SK-N-SH (cell line): ENCODE measurements at regions not wholly inside any gene's neighbourhood (a gene's known extent, or its start where the extent isn't known, plus 50 kb on each side); places are given as distances from the start of the nearest gene placed in this dataset.
"Not testable (repeated sequence)": the region's sequence is repeated elsewhere in the genome, so short reads cannot be mapped to it uniquely, and the experiment has no call there.

Source experiments
- CTCF ChIA-PET: fragments of 300-600, 350-600 bp; formaldehyde crosslinking; extraction: SDS; loops from one replicate; lab custom pipeline; 2021; lab: Yijun Ruan, JAX
- POLR2A ChIA-PET: fragments of 350-600 bp; sonication (Branson Sonifier 250); formaldehyde crosslinking; extraction: SDS; loops from one replicate; lab custom pipeline; 2020; ENCODE audit warnings: antibody characterized with exemption, inconsistent platforms; lab: Yijun Ruan, JAX
- DNase-seq: peaks from one replicate; pipeline ENCODE4 v3.0.0; 2012
- H2AFZ ChIP-seq: fragments of 200-600 bp; sonication (generic); 2 replicates; pipeline ENCODE4 v1.8.1; 2016; ENCODE audit warnings: antibody characterized with exemption, mild to moderate bottlenecking, low read depth
- H3F3A ChIP-seq: fragments of 200-600 bp; sonication (generic); replicated peaks from 2 replicates; pipeline ENCODE3; 2016; ENCODE audit warnings: antibody characterized with exemption, mild to moderate bottlenecking; ENCODE audit not compliant: insufficient read depth
- H3K27ac ChIP-seq, 2 experiments: fragments of 200-500 bp in 1 of 2; fragments of 200-600 bp in 1 of 2; sonication (Bioruptor generic) in 1 of 2; sonication (generic), shearing (Covaris generic) in 1 of 2; 2 replicates each; pipeline versions ENCODE4 v1.5.1 to v1.6.1; 2014 to 2016; ENCODE audit warnings: low read depth in 2 of 2, inconsistent platforms in 1 of 2, low read length in 1 of 2, mild to moderate bottlenecking in 1 of 2, mixed read lengths in 1 of 2
- H3K27me3 ChIP-seq: fragments of 200-600 bp; sonication (generic), shearing (Covaris generic); 2 replicates; pipeline ENCODE4 v1.6.1; 2016; ENCODE audit warnings: mixed run types; ENCODE audit not compliant: insufficient read depth
- H3K36me3 ChIP-seq, 2 experiments: fragments of 200-500 bp in 1 of 2; fragments of 200-600 bp in 1 of 2; sonication (Bioruptor generic) in 1 of 2; sonication (generic) in 1 of 2; replicated peaks in 1 of 2; 2 replicates each; pipeline versions ENCODE3 to v1.5.1; 2014 to 2016; ENCODE audit warnings: low read length in 1 of 2, mild to moderate bottlenecking in 1 of 2; ENCODE audit not compliant: insufficient read depth in 2 of 2, control insufficient read depth in 1 of 2
- H3K4me1 ChIP-seq, 2 experiments: fragments of 200-500 bp in 1 of 2; fragments of 200-600 bp in 1 of 2; sonication (Bioruptor generic) in 1 of 2; sonication (generic), shearing (Covaris generic) in 1 of 2; 2 replicates each; pipeline versions ENCODE4 v1.5.1 to v1.6.1; 2014 to 2016; ENCODE audit warnings: low read depth in 1 of 2, low read length in 1 of 2, mixed run types in 1 of 2; ENCODE audit not compliant: insufficient read depth in 2 of 2, control insufficient read depth in 1 of 2
- H3K4me2 ChIP-seq: fragments of 200-600 bp; sonication (generic), shearing (Covaris generic); 2 replicates; pipeline ENCODE4 v1.6.1; 2017; ENCODE audit warnings: mixed run types
- H3K4me3 ChIP-seq, 2 experiments: fragments of 200-500 bp in 1 of 2; fragments of 200-600 bp in 1 of 2; sonication (Bioruptor generic) in 1 of 2; sonication (generic), shearing (Covaris generic) in 1 of 2; 2 replicates each; pipeline versions ENCODE4 v1.5.1 to v1.8.1; 2014 to 2016; ENCODE audit warnings: low read depth in 2 of 2, inconsistent platforms in 1 of 2, low read length in 1 of 2, mild to moderate bottlenecking in 1 of 2, mixed read lengths in 1 of 2, moderate library complexity in 1 of 2
- H3K79me2 ChIP-seq: fragments of 200-600 bp; sonication (generic); 2 replicates; pipeline ENCODE4 v1.8.1; 2017; ENCODE audit warnings: mild to moderate bottlenecking; ENCODE audit not compliant: insufficient read depth
- H3K9ac ChIP-seq: fragments of 200-600 bp; sonication (generic); 2 replicates; pipeline ENCODE4 v1.6.1; 2017; ENCODE audit warnings: mixed run types
- H3K9me2 ChIP-seq: fragments of 200-600 bp; sonication (generic); 2 replicates; pipeline ENCODE4 v1.6.1; 2017; ENCODE audit warnings: mixed run types
- H3K9me3 ChIP-seq: fragments of 200-600 bp; sonication (generic); 2 replicates; pipeline ENCODE4 v1.6.1; 2017; ENCODE audit warnings: mixed run types, mild to moderate bottlenecking, moderate library complexity
- H4K20me1 ChIP-seq: fragments of 200-600 bp; sonication (generic); 2 replicates; pipeline ENCODE4 v1.6.1; 2017; ENCODE audit warnings: mild to moderate bottlenecking, mixed run types; ENCODE audit not compliant: insufficient read depth
- FOSL2 ChIP-seq: IDR thresholded peaks from 2 replicates; pipeline ENCODE4 v1.4.0; 2012; ENCODE audit warnings: low read depth, mild to moderate bottlenecking, moderate library complexity, borderline replicate concordance
- FOXJ3 ChIP-seq: sonication (generic); formaldehyde crosslinking; IDR thresholded peaks from 2 replicates; pipeline ENCODE4 v1.5.1; 2020; ENCODE audit warnings: mild to moderate bottlenecking, missing genetic modification reagents
- GATA2 ChIP-seq: sonication (generic); formaldehyde crosslinking; IDR thresholded peaks from 2 replicates; pipeline ENCODE4 v1.5.0; 2020; ENCODE audit warnings: mild to moderate bottlenecking, missing genetic modification reagents
- JUND ChIP-seq: IDR thresholded peaks from 2 replicates; pipeline ENCODE4 v1.4.0; 2012
- MEF2A ChIP-seq: IDR thresholded peaks from 2 replicates; pipeline ENCODE4 v1.4.0; 2012; ENCODE audit warnings: low read depth, borderline replicate concordance
- NFIC ChIP-seq: IDR thresholded peaks from 2 replicates; pipeline ENCODE4 v1.4.0; 2012; ENCODE audit warnings: borderline replicate concordance
- NRF1 ChIP-seq: IDR thresholded peaks from 2 replicates; pipeline ENCODE4 v1.6.1; 2012; ENCODE audit warnings: low read depth, mild to moderate bottlenecking, low read length
- POLR2AphosphoS5 ChIP-seq: IDR thresholded peaks from 2 replicates; pipeline ENCODE4 v1.6.1; 2012; ENCODE audit warnings: low read depth, low read length
- RXRA ChIP-seq: IDR thresholded peaks from 2 replicates; pipeline ENCODE4 v1.4.0; 2012; ENCODE audit warnings: low read depth, mild to moderate bottlenecking, borderline replicate concordance
- SMC3 ChIP-seq: IDR thresholded peaks from 2 replicates; pipeline ENCODE4 v1.6.1; 2012; ENCODE audit warnings: low read depth, low read length, improper control_type of control experiment
- TCF12 ChIP-seq: IDR thresholded peaks from 2 replicates; pipeline ENCODE4 v1.4.0; 2012
- USF1 ChIP-seq: IDR thresholded peaks from 2 replicates; pipeline ENCODE4 v1.4.0; 2012; ENCODE audit warnings: low read depth, borderline replicate concordance
- USF2 ChIP-seq: fragments of 150-350 bp; IDR thresholded peaks from 2 replicates; pipeline ENCODE4 v1.6.1; 2017; ENCODE audit warnings: antibody characterized with exemption, low read length, low read depth, borderline replicate concordance
- ZBTB33 ChIP-seq: IDR thresholded peaks from 2 replicates; pipeline ENCODE4 v1.4.0; 2012; ENCODE audit warnings: low read depth, borderline replicate concordance
- WGBS: methylation state at CpG from one replicate; pipeline ENCODE4 v1.1.6; 2017; ENCODE audit warnings: low lambda C conversion rate; 5-methylcytosine and 5-hydroxymethylcytosine counted together

GRCh38 chr10:61003069-61003468, 59.1 kb upstream of the RHOBTB1 start:
- H3K27me3 ChIP-seq, H3K4me2 ChIP-seq, H3K4me1 ChIP-seq, H3K9ac ChIP-seq, H3K4me3 ChIP-seq, H3F3A ChIP-seq, H3K9me2 ChIP-seq, DNase-seq, H3K9me3 ChIP-seq, H3K36me3 ChIP-seq, H3K27ac ChIP-seq, H2AFZ ChIP-seq, H3K79me2 ChIP-seq, POLR2A ChIA-PET, H4K20me1 ChIP-seq, CTCF ChIA-PET: not testable (repeated sequence)
- WGBS = 88% methylated on average over 3 of the region's 3 CpGs

- ChIA-PET POLR2A (no interaction called here), CTCF (no interaction called here)
- Histone ChIP-seq H3K4me1 (peaks cover 0 to 3% of the 10 kb centered on the region in 2 experiments; a peak in 1 of 4 replicates), H3K4me2 (peak overlapping the region; percentile 88), H3K9ac (no peak overlapping the region), H3K79me2 (no peaks in the 10 kb centered on the region), H3K27me3 (peaks cover 5% of the 10 kb centered on the region; the same call in 1 of the 2 replicates), H3K36me3 (no peaks in the 10 kb centered on the region), H3K9me2 (no peaks in the 10 kb centered on the region), H4K20me1 (no peaks in the 10 kb centered on the region), H2AFZ (peak overlapping the region; percentile 52; the same call in 1 of the 2 replicates), H3K27ac (no peak overlapping the region), H3F3A (no peaks in the 10 kb centered on the region), H3K4me3 (peak overlapping the region; percentile 59 to 62), H3K9me3 (no peaks in the 10 kb centered on the region)
- DNase-seq = no peak
- 57% methylated on average over 10 of the region's 18 CpGs for WGBS
- TF ChIP-seq TCF12 (no peak), FOSL2 (no peak), USF1 (no peak), SMC3 (no peak), FOXJ3 (no peak)
Measured at GRCh38 chr10:61001731-61002122, 57.7 kb upstream of the RHOBTB1 start.

- Histone ChIP-seq H3K36me3 (no peaks in the 10 kb centered on the region), H3K27ac (no peak overlapping the region; a peak in 1 of 4 replicates), H3K9ac (no peak overlapping the region), H3K4me2 (peak overlapping the region; percentile 88), H4K20me1 (no peaks in the 10 kb centered on the region), H3K9me2 (no peaks in the 10 kb centered on the region), H3K4me1 (peaks cover 0 to 3% of the 10 kb centered on the region in 2 experiments; a peak in 1 of 4 replicates), H3K27me3 (peaks cover 5% of the 10 kb centered on the region; the same call in 1 of the 2 replicates), H3K9me3 (no peaks in the 10 kb centered on the region), H3K4me3 (peak overlapping the region; percentile 59 to 62), H3F3A (no peaks in the 10 kb centered on the region), H2AFZ (peak overlapping the region; percentile 83; the same call in 1 of the 2 replicates), H3K79me2 (no peaks in the 10 kb centered on the region)
- no peak for TF ChIP-seq USF1
- TF ChIP-seq GATA2 (CRISPR knock-in tag) = peak; percentile 85
- TF ChIP-seq JUND = no peak
- no peak for TF ChIP-seq NFIC
- no peak for TF ChIP-seq RXRA
- 0 out of 2 replicates have a peak, but pooled peaks have one; percentile 25 for TF ChIP-seq NRF1
- no peak for TF ChIP-seq POLR2AphosphoS5
- TF ChIP-seq MEF2A = no peak
- no peak for TF ChIP-seq ZBTB33
- TF ChIP-seq USF2 = no peak
- DNase-seq = peak; percentile 92
- whole genome bisulfite sequencing = 7% methylated on average over 12 of the region's 78 CpGs
- CTCF ChIA-PET = interaction anchor here (0.6 kb wide), 1 partner anchor 105 kb away, joined by 3 read pairs; no protein-coding TSS in a partner anchor
- POLR2A ChIA-PET = no interaction called here
Measured at GRCh38 chr10:61000769-61001730, 57.1 kb upstream of the RHOBTB1 start.
